ENCODE measurements at regions not wholly inside any gene's neighbourhood (a gene's known extent, or its start where the extent isn't known, plus 50 kb on each side); places are given as distances from the start of the nearest gene placed in this dataset.

DNA sequence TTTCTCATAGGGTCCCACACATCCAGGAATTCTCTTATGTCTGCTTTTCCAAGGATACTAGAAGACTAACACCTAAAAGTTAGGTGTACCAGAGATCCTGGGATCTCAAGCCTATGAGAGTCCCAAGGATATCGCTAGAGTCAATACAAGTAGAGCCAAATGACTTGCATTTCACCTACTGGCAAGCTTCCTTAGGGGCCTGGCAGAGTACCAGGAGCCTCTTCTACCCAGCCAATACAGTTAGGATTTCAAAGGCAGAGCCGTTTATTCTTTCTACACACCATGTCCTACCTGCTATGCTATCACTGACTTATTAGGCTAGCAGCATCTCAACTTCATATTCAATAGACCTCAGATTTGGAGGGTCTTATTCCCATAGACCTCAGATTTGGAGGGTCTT lies 53.5 kb upstream of the UNC5B start:
- TF ChIP-seq, protein P1, sequence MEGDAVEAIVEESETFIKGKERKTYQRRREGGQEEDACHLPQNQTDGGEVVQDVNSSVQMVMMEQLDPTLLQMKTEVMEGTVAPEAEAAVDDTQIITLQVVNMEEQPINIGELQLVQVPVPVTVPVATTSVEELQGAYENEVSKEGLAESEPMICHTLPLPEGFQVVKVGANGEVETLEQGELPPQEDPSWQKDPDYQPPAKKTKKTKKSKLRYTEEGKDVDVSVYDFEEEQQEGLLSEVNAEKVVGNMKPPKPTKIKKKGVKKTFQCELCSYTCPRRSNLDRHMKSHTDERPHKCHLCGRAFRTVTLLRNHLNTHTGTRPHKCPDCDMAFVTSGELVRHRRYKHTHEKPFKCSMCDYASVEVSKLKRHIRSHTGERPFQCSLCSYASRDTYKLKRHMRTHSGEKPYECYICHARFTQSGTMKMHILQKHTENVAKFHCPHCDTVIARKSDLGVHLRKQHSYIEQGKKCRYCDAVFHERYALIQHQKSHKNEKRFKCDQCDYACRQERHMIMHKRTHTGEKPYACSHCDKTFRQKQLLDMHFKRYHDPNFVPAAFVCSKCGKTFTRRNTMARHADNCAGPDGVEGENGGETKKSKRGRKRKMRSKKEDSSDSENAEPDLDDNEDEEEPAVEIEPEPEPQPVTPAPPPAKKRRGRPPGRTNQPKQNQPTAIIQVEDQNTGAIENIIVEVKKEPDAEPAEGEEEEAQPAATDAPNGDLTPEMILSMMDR (optimal IDR thresholded peaks at IDR 0.05 in 1 of 3, IDR thresholded peaks at IDR 0.05 in 1 of 3, conservative IDR thresholded peaks at IDR 0.05 in 1 of 3; ENCODE audit: extremely low read depth in 1 of 3, insufficient read depth in 2 of 3, low read length in 3 of 3): no peak
- TF ChIP-seq EZH2 (IDR thresholded peaks at IDR 0.05; ENCODE audit: low read length): no peak

Measured in keratinocyte (primary cell).